GM10266 (cell line): ENCODE measurements at regions not wholly inside any gene's neighbourhood (a gene's known extent, or its start where the extent isn't known, plus 50 kb on each side); places are given as distances from the start of the nearest gene placed in this dataset.

Source experiments
- DNase-seq: peaks from one replicate; pipeline ENCODE4 v3.0.0; 2012; ENCODE audit errors: extremely low spot score
- TF ChIP-seq, protein P1 (sequence below): IDR thresholded peaks from 2 replicates; pipeline ENCODE4 v1.5.1; 2012; ENCODE audit warnings: mild to moderate bottlenecking, low read depth; ENCODE audit not compliant: control insufficient read depth, insufficient read depth; ENCODE audit errors: missing control alignments

DNA sequence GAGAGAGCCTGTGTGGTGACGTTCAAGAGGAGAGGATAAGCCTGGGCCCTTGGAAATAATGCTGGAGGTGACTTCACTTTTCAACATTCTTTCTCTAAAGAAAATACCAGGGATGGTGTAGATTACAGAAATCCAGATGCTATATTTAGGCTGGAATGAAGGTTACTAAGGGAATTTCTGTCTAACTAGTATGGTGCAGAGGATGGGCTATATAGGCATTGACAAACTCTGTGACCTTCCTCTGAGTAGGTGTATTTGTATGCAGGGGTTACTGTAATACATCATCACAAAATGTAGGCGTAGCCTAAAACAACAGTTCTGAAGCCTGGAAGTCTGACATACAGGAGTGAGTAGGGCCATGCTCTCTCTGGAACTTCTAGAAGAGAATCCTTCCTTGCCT, 155.3 kb upstream of the INHBA start:
- DNase-seq: no peak
- TF ChIP-seq, protein P1, sequence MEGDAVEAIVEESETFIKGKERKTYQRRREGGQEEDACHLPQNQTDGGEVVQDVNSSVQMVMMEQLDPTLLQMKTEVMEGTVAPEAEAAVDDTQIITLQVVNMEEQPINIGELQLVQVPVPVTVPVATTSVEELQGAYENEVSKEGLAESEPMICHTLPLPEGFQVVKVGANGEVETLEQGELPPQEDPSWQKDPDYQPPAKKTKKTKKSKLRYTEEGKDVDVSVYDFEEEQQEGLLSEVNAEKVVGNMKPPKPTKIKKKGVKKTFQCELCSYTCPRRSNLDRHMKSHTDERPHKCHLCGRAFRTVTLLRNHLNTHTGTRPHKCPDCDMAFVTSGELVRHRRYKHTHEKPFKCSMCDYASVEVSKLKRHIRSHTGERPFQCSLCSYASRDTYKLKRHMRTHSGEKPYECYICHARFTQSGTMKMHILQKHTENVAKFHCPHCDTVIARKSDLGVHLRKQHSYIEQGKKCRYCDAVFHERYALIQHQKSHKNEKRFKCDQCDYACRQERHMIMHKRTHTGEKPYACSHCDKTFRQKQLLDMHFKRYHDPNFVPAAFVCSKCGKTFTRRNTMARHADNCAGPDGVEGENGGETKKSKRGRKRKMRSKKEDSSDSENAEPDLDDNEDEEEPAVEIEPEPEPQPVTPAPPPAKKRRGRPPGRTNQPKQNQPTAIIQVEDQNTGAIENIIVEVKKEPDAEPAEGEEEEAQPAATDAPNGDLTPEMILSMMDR: no peak

GRCh38 chr7:41855798-41856197, 152.9 kb upstream of the INHBA start:
- no peak for DNase-seq
- TF ChIP-seq, protein P1: no peak

DNA sequence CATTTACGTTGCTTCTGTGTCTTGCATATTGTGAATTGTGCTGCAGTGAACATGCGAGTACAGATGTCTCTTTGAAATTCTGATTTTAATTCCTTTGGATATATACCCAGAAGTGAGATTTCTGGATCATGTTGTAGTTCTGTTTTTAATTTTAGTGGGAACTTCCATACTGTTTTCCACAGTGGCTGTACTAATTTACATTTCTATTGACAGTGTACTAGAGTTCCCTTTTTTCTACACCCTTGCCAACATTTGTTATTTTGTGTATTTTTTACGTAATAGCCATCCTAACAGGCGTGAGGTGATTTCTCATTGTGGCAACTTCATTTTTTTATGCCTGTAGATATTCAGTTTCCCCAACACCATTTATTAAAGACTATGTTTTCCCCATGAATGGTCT, 144.7 kb upstream of the INHBA start:
- TF ChIP-seq, protein P1: no peak
- DNase-seq: no peak

DNA sequence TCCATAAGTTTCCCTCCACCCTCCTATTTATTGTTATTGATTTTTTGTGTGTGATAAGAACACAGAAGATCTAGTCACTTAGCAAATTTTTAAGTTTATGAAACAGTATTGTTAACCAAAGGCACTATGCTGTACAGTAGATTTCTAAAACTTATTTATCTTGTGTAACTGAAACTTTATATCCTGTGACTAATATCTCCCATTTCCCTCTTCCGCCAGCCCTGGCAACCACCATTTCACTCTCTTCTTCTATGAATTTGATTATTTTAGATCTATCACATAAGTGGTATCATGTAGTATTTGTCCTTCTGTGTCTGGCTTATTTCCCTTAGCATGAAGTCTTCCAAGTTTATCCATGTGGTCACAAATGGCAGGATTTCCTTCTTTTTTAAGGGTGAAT, 144.3 kb upstream of the INHBA start:
- DNase-seq: no peak
- TF ChIP-seq, protein P1: no peak

DNA sequence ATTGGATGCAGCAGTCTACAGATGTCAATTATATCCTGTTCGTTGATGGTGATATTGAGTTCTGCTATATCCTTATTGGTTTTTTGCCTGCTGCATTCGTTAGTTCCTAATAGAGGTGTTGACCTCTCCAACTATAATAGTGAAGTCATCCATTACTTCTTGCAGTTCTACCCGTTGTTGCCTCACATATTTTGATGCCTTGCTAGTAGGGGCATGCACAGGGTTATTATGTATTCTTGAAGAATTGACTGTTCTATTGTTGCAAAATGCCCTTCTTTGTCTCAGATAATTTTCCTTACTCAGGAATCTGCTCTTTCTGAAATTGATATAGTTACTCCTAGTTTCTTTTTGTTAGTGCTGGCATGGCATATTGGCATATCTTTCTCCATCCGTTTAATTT, 140.1 kb upstream of the INHBA start:
- TF ChIP-seq, protein P1: no peak
- DNase-seq: no peak

GRCh38 chr7:41837916-41838315, 135.0 kb upstream of the INHBA start:
- TF ChIP-seq, protein P1: no peak
- DNase-seq: no peak

DNA sequence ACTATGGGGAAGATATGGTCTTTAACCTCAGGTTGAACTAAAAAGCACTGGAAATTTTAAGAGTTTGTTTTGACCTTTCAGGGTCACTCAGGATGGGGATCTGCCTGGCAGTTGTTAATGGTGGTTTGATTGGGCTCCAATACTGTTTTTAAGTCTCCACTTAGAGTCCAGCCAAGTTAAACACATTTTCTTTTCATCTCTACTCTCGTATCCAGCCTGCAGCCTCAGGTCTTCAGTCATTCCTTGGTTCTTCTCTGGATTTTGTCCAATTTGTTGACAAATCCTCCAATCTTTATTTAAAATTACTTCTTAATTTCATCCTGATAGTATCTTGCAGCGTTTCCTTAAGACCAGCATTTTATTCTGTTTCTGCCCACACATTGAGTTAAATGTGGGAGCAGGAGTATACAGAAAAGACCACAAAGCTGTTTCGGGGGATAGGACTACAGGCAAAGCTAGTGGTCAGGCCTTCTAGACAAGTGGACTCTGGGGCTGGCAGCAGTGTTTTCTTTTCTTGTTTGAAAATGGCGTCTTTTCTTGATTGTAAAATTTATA, 133.2 kb upstream of the INHBA start:
- DNase-seq: no peak
- TF ChIP-seq, protein P1: no peak
